NOMO-1 treated with DMSO at 0.1 percent for 48 hours (cell line): ENCODE measurements at regions not wholly inside any gene's neighbourhood (a gene's known extent, or its start where the extent isn't known, plus 50 kb on each side); places are given as distances from the start of the nearest gene placed in this dataset.

Experiments used
- DNase-seq: peaks from one replicate; lab custom pipeline; 2025; ENCODE audit not compliant: unreplicated experiment; lab: John Stamatoyannopoulos, UW

DNA sequence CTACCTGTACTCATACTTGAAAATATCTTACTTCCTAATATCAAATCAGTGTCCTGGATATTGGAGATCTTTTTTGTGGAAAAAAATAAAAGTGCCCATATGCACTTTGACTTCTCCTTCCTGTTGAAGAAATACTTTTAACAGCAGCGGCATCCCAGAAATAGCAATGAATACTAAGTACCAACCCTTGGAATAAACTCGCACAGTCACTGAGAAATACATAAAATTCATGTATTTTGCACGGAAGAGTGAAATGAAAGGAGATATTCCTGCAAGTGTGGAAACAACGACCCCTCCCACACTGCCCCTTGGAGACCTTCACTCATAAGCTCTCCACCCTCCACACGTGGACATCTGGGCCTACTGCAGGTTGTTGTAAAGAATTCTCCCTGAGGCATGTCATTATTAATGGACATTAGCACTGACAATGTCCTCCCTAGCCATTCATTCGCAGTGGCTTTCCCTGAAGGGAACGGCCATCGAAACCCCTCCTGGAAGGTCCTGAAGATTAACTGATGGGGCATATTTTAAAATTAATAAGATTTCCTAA, 407.6 kb upstream of the PFKP start:
- no peak for DNase-seq

DNA sequence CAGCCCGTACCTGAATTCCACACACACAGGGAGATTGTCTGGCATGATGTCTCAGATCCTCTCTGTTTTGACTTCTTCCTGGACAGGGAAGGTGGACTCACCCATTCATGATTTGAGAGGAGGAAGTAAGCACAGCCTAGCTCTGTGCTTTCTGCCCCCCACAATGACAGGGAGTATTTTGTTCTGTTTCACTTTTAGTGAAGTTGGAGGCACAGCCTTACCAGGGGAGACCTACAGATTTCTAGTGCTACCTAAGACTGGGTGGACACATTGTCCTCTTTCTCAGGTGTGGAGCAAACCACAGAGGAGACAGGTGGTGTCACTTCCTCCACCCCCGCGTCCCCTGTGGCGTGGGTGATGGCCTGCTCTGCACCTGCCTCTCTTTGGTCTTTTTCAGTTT, 408.6 kb upstream of the PFKP start:
- DNase-seq: peak; percentile 46

DNA sequence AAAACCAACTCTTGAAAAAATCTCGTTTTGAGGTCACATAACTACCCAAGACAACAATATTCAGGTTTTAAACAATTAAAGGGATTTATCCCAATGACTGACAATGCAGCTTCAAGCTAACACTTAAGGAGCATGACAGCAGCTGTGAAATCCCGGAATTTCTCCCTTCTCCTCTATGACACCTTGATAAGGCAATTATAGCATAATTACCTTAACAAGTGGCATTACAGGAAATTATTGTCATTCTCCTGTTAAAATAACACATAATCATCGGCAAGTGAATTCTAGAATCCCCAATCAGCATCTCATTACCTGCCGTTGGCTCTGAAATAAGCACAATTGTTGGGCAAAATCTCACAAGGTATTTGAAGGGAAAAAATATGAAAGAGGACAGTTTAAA, 417.0 kb upstream of the PFKP start:
- DNase-seq: no peak

GRCh38 chr10:2641028-2641427, 426.3 kb upstream of the PFKP start:
- no peak for DNase-seq

- DNase-seq: no peak
Measured at GRCh38 chr10:2633630-2634029, 433.7 kb upstream of the PFKP start.

- DNase-seq: no peak
Measured at GRCh38 chr10:2631557-2632205, 435.7 kb upstream of the PFKP start.

DNA sequence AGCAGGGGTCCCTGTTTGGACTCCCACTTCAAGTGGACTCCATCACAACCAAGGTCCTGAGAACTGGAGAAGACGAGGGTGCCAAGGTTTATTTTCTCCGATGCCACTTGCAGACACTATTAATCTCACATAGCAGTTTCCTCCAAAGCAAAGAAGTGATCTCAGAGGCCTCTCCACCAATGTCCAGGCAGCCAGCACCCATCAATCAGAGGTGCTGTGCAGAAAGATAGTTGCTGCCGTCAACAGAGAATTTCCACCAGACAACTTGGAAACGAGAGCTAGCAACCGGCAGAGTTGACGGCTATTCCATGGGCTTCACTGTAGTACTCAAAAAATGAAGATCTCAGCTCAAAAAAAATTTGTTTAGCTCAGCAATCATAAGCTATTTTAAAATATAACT, 438.6 kb upstream of the PFKP start:
- no peak for DNase-seq

- DNase-seq: no peak
Measured at GRCh38 chr10:2627969-2628368, 439.4 kb upstream of the PFKP start.

- DNase-seq: no peak
Measured at GRCh38 chr10:2625094-2625493, 442.3 kb upstream of the PFKP start.

DNA sequence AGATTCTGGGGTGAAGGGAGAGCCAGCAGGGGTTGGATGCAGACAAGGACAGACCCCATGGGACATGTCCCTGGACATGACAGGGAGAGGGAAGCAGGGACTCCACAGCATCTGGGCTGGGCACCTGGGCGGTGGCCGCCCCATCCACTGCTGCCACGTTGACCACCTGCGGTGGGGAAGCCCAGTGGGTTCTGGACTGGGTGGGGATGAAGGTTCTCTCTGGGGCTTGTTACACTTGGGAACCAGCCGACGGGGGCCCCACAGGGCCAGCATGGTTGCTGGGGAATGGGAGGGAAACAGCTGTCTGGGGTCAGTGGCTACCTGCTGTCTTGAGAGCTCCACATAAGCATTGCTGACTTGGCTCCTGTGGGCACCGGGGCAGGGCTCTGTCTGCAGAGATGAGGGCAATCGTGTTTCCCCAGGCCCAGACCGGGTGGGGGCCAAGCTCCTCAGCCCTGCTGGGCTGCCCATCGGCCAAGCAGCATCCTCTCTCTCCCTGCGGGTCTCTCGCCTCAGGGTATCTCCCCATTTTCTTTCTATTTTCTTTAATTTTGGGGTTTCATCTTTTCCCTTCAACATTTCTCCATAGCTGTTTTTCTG, 443.6 kb upstream of the PFKP start:
- no peak for DNase-seq

DNA sequence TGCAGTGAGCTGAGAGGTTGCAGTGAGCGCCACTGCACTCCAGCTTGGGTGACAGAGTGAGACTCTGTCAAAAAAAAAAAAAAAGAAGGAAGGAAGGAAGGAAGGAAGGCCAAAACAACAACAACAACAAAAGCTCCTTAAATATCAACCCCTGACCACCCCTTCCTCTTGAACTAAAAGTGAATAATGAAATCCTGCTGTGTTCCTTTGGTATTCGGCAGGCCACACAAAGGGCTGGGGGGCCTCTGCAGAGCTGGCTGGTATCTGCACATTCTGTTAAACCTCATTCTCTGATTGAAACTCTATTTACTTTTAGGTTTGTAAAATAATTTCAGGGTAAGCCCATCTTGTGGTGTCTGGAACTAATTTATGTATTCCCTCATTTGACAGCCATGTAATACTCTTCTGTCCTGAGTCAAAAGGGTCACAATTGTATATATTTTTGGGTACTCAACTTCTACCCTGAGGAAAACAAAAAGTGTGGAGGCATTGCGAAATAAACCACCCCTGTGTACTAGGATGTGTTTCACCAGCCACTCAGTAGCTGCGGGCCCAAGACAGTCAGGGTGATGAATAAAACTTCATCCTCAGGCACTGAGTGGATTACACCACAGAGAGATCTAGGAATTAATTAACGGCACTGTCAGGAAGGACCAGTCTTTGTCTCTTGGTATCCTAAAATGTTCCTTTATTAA, 446.4 kb upstream of the PFKP start:
- DNase-seq: peak; percentile 4

- peak; percentile 72 for DNase-seq
Measured at GRCh38 chr10:2619916-2620315, 447.4 kb upstream of the PFKP start.

DNA sequence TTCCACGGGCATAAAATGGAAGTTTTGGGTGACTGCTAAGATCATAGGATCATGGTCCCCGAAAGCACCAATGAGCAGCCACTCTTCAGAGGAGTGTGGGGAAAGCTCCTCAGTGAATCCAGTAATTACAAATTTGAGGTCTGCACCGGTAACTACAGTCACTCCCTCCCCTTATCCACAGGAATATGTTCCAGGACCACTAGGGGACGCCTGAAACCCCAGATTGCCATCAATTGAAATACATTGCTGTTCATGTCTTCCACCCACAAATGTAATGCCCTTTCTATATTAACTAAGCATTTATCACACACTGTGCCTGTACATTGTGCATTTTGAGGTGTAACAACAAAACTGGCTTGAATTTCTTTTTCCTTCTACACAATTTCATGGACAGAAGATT, 447.9 kb upstream of the PFKP start:
- DNase-seq: peak; percentile 72

GRCh38 chr10:2618690-2619089, 448.7 kb upstream of the PFKP start:
- DNase-seq: no peak

DNA sequence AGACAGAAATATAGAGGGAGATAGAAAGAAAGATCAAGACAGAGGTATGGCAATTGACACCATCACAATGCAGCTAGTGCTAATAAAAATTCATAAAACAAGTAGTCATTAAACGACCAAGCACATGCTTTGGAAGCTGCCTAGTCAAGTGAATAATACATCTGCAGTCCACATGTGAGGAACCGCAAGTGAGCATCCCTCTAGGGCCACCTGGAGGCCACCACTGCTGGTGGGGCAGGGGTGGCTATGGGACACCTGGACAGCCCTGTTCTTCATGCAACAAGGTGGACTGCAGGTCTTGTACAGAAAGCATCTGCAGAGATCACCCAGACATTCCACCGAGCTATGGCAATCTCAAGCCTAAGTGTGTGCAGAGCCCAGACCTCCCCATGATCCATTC, 451.1 kb upstream of the PFKP start:
- no peak for DNase-seq

- DNase-seq: no peak
Measured at GRCh38 chr10:2611603-2612002, 455.7 kb upstream of the PFKP start.

DNA sequence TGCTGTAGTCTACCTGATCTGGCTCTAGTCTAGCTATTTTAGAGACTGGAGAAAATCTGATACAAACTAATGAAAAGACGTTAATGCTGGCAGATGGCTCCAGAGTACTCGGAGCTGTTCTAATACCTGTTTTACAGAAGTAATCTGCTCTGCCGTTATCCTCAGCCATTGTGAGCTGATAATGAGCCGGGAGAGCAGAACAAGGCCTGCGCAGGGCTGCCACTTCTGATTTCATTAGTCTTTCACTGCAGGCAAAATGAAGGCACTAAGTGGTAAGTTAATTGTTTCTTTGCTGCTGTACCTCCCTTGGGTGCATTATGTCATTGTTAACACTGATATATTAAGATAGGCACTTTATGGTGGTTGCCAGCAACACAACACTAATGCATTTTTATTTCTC, 456.4 kb upstream of the PFKP start:
- no peak for DNase-seq

- DNase-seq: no peak
Measured at GRCh38 chr10:2604891-2605290, 462.5 kb upstream of the PFKP start.

- no peak for DNase-seq
Measured at GRCh38 chr10:2599571-2599970, 467.8 kb upstream of the PFKP start.

- DNase-seq: no peak
Measured at GRCh38 chr10:2592360-2593160, 474.8 kb upstream of the PFKP start.

GRCh38 chr10:2589196-2589595, 478.2 kb upstream of the PFKP start:
- no peak for DNase-seq
